Upper lobe of left lung (tissue), 4 donors: ENCODE measurements at regions not wholly inside any gene's neighbourhood (a gene's known extent, or its start where the extent isn't known, plus 50 kb on each side); places are given as distances from the start of the nearest gene placed in this dataset.

Source experiments
- POLR2A ChIP-seq, 4 donors: fragments of 450-650 bp; IDR thresholded peaks; one replicate each; pipeline ENCODE4 v1.5.1; 2016 to 2017; ENCODE audit warnings: antibody characterized with exemption in 4 of 4, mild to moderate bottlenecking in 2 of 4
- TF ChIP-seq, protein P1 (sequence below), 6 experiments: fragments of 450-650 bp in 4 of 6; fragments of 200-600 bp in 2 of 6; sonication (generic) in 2 of 6; IDR thresholded peaks; one replicate each; pipeline ENCODE4 v1.5.1; 2016 to 2019; ENCODE audit warnings: antibody characterized with exemption in 6 of 6

DNA sequence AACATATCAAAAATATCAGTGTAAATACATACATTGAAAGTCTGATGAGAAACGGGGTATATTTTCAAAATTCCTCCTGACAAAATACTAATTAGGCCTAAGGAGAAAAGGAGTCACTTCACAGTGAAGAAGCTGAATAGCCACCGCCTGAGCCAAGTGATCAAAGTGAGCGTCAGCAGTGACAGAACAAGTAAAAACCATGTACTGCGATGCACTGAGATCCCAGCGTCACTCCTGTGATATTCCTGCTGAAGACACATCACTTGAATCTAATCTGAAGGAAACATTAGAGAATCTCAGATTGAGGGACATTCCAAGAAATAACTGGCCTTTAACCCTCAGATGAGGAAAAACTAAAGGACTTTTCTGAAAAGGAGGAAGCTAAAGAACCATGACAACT, 285.3 kb downstream of the EN1 start:
- TF ChIP-seq, protein P1, sequence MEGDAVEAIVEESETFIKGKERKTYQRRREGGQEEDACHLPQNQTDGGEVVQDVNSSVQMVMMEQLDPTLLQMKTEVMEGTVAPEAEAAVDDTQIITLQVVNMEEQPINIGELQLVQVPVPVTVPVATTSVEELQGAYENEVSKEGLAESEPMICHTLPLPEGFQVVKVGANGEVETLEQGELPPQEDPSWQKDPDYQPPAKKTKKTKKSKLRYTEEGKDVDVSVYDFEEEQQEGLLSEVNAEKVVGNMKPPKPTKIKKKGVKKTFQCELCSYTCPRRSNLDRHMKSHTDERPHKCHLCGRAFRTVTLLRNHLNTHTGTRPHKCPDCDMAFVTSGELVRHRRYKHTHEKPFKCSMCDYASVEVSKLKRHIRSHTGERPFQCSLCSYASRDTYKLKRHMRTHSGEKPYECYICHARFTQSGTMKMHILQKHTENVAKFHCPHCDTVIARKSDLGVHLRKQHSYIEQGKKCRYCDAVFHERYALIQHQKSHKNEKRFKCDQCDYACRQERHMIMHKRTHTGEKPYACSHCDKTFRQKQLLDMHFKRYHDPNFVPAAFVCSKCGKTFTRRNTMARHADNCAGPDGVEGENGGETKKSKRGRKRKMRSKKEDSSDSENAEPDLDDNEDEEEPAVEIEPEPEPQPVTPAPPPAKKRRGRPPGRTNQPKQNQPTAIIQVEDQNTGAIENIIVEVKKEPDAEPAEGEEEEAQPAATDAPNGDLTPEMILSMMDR (IDR thresholded peaks at IDR 0.05) = no peak
- TF ChIP-seq POLR2A (IDR thresholded peaks at IDR 0.05) = no peak
